CD4-positive, alpha-beta T cell treated with Interleukin-6 for 4 hours (primary cell): ENCODE measurements at regions not wholly inside any gene's neighbourhood (a gene's known extent, or its start where the extent isn't known, plus 50 kb on each side); places are given as distances from the start of the nearest gene placed in this dataset.

ENCODE experiments used
- DNase-seq: peaks from one replicate; pipeline ENCODE4 v3.0.0-alpha.2; 2020; ENCODE audit warnings: mixed read lengths

DNA sequence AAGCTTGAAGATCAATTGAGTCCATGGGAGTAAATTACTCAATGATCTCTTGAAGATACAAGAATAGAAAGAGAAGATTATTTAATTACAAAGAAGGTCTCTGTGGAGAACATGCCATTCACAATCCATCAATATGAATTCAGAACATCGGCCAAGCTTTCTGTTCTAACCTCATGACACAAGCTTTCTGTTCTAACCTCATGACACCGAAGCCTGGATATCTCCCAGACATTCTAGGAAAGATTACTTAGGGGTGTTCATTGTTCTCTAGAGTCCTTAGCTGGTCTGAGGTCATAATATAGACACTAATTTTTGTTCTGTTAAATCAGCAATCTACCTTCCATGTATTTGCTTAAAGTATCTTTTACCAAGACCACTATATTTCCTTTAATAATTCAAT lies 95.5 kb downstream of the RDH14 start:
- no peak for DNase-seq

- DNase-seq = no peak
Measured at GRCh38 chr2:18456026-18456425, 104.4 kb downstream of the RDH14 start.

- DNase-seq = no peak
Measured at GRCh38 chr2:18455236-18455862, 105.1 kb downstream of the RDH14 start.

- no peak for DNase-seq
Measured at GRCh38 chr2:18454692-18455235, 105.7 kb downstream of the RDH14 start.

DNA sequence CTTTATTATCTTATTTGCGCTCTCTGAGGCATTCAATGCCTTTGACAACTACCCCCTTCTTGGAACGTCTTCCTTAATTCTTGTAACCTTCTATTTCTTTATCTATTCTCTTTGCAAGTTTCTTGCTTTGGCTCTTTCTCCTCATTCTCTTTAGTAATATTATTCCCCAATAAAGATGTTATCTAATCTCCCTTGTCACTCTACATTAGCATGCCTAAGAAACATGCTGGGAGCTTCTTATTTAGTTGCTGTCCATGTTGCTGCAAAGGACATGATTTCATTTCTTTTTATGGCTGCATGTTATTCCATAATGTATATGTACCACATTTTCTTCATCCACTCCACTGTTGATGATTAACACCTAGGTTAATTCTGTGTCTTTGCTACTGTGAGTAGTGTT lies 113.7 kb downstream of the RDH14 start:
- DNase-seq = no peak

- DNase-seq = no peak
Measured at GRCh38 chr2:18445433-18446320, 114.8 kb downstream of the RDH14 start.

GRCh38 chr2:18444806-18445205 lies 115.6 kb downstream of the RDH14 start:
- DNase-seq = no peak

DNA sequence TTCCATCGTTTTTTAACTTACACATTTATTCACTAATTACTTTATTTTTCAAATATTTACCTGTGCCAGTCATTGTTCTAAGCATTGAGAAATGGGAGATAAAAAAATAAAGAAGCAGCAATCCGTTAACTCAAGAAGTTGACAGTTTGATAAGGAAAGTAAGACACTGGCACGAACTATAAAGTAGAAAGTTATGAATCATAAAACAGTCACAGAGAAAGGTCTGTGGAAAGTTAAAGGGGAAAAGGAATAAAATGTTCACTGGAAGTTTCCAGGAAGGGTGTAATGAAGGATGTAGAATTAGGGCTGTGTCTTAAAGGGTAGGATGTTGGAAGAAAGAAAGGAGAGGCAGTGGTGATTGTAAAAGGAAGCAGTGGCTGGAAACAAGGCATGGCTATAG lies 118.9 kb downstream of the RDH14 start:
- no peak for DNase-seq

GRCh38 chr2:18440777-18441176 lies 119.7 kb downstream of the RDH14 start:
- DNase-seq = no peak

DNA sequence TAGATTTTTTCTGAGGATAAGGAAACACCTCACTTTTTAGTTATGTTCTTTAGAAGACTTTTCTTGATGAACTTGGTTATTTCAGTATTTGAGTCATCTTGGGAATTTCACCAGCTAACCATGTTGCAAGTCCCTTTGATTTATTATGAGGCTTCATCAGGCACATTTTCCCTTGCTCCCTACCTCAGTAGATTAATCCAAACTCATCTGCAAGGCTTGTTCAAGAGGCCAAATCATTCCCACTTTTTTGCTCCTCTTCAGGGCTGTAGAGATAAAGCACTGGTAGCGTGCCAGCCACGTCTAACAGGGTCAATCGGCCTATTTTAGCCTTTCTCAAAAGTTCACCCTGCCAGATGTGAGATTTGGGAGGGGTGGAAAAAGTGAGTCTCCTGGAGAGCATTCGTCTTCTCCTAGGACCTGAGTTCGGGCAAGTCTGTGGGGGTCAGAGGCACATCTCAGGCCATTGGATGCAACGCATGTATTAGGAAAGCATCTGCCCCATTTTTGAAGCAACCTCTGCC lies 120.3 kb downstream of the RDH14 start:
- DNase-seq = no peak

GRCh38 chr2:18439716-18440115 lies 120.7 kb downstream of the RDH14 start:
- DNase-seq = no peak

DNA sequence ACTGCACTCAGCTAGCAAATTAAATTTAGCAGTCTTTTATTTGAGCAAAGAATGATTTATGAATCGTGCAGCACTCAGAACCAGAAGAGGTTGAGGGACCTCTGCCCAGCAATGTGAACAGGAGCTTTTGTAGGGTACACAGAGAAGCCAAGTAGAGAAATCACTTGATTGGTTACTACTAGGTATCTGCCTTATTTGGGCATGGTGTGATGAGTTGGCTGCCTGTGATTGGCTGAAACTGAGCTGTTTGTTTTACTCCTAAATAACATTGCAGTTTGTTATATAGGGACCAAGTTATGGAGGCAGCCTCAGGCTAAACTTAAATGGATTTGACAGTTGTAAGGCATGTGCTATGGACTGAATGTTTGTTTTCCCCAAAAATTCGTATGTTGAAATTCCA lies 122.5 kb downstream of the RDH14 start:
- no peak for DNase-seq

- DNase-seq = no peak
Measured at GRCh38 chr2:18436503-18437005, 123.9 kb downstream of the RDH14 start.

GRCh38 chr2:18435426-18436037 lies 124.9 kb downstream of the RDH14 start:
- no peak for DNase-seq

GRCh38 chr2:18433872-18434271 lies 126.6 kb downstream of the RDH14 start:
- DNase-seq = no peak

DNA sequence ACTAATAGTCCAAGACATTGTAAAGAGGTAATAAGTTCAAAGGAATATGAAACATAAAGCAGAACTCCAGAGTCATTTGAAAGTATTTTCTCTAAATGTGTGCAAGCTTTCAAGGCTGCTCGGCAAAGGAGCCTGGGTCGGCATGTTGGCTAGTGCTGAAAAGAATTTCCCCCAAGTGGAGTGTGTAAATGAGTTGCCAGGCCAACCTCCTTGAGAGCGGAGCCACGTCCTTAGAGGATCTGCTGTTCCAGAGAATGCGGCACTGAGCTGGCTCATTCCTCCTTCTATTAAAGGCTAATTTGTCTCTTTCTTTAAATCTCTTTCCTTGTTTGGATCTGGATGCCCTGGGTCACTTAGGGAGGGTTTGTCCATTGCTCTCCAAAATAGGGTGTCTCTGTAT lies 127.5 kb downstream of the RDH14 start:
- no peak for DNase-seq

GRCh38 chr2:18430996-18431748 lies 129.3 kb downstream of the RDH14 start:
- DNase-seq = no peak

- DNase-seq = no peak
Measured at GRCh38 chr2:18428516-18428915, 131.9 kb downstream of the RDH14 start.

- DNase-seq = no peak
Measured at GRCh38 chr2:18427762-18428161, 132.7 kb downstream of the RDH14 start.

GRCh38 chr2:18426174-18426573 lies 134.3 kb downstream of the RDH14 start:
- DNase-seq = no peak

- no peak for DNase-seq
Measured at GRCh38 chr2:18425210-18425703, 135.2 kb downstream of the RDH14 start.

DNA sequence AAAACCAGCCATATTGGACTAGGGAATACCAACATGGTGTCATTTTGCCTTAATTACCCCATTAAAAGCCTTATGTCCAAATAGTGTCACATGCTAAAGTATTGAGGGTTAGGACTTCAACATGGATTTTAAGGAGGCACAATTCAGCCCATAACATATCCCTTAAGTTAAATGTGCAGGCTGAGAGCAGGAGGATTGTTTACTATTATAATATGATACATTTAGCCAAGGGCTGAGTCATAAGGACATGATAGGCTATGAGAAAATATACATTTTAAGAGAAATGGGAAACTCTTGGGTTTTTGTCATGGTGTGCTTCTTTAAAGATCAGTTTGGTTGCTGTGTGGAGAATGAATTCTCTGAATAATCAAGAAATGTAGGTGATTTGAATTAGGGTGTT lies 136.8 kb downstream of the RDH14 start:
- DNase-seq = no peak
